ENCODE measurements at regions not wholly inside any gene's neighbourhood (a gene's known extent, or its start where the extent isn't known, plus 50 kb on each side); places are given as distances from the start of the nearest gene placed in this dataset.

DNA sequence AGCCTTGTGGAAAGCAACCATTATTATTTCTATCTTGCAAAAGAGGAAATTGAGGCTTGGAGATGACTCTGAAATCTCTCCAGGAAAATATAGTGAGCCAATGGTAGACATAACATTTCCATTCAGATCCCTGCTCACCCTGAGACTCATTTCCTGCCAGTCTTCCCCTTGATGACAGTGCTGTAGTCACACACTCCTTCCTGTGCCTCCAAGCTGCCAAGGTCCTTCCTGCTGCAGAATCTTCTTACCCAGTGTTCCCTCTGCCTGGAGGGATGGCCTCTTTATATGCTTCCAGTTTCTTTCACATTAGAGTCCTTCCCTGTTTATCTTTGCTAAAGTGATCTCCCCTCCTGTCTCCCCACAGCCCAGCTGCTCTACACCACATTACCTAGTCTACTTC is 648.1 kb downstream of the TOX3 start:
- no peak for DNase-seq (ENCODE audit: low spot score)
- TF ChIP-seq, protein P1, sequence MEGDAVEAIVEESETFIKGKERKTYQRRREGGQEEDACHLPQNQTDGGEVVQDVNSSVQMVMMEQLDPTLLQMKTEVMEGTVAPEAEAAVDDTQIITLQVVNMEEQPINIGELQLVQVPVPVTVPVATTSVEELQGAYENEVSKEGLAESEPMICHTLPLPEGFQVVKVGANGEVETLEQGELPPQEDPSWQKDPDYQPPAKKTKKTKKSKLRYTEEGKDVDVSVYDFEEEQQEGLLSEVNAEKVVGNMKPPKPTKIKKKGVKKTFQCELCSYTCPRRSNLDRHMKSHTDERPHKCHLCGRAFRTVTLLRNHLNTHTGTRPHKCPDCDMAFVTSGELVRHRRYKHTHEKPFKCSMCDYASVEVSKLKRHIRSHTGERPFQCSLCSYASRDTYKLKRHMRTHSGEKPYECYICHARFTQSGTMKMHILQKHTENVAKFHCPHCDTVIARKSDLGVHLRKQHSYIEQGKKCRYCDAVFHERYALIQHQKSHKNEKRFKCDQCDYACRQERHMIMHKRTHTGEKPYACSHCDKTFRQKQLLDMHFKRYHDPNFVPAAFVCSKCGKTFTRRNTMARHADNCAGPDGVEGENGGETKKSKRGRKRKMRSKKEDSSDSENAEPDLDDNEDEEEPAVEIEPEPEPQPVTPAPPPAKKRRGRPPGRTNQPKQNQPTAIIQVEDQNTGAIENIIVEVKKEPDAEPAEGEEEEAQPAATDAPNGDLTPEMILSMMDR (IDR thresholded peaks at IDR 0.05), result no peak
- H3K27ac Mint-ChIP-seq (ENCODE audit: unreplicated experiment), result no peak overlapping the region
- no peaks in the 10 kb centered on the region for H3K9me3 Mint-ChIP-seq (ENCODE audit: low read depth)
- H3K4me3 Mint-ChIP-seq (ENCODE audit: unreplicated experiment), result no peak overlapping the region
- H3K36me3 Mint-ChIP-seq (ENCODE audit: low read depth), result no peaks in the 10 kb centered on the region
- H3K27me3 Mint-ChIP-seq (ENCODE audit: low read depth), result peaks cover 3% of the 10 kb centered on the region
- no peaks in the 10 kb centered on the region for H3K4me1 Mint-ChIP-seq (ENCODE audit: low read depth)

GRCh38 chr16:51896013-51896412 is 650.9 kb downstream of the TOX3 start:
- TF ChIP-seq, protein P1 (IDR thresholded peaks at IDR 0.05), result no peak
- Mint-ChIP-seq H3K4me3 (ENCODE audit: unreplicated experiment) (no peak overlapping the region), H3K36me3 (ENCODE audit: low read depth) (no peaks in the 10 kb centered on the region), H3K9me3 (ENCODE audit: low read depth) (no peaks in the 10 kb centered on the region), H3K4me1 (ENCODE audit: low read depth) (no peaks in the 10 kb centered on the region), H3K27ac (ENCODE audit: unreplicated experiment) (no peak overlapping the region), H3K27me3 (ENCODE audit: low read depth) (no peaks in the 10 kb centered on the region)
- DNase-seq (ENCODE audit: low spot score), result no peak

- H3K27me3 Mint-ChIP-seq (ENCODE audit: low read depth), result no peaks in the 10 kb centered on the region
- H3K9me3 Mint-ChIP-seq (ENCODE audit: low read depth), result no peaks in the 10 kb centered on the region
- TF ChIP-seq, protein P1 (IDR thresholded peaks at IDR 0.05), result no peak
- no peak overlapping the region for H3K4me3 Mint-ChIP-seq (ENCODE audit: unreplicated experiment)
- no peak for DNase-seq (ENCODE audit: low spot score)
- no peaks in the 10 kb centered on the region for H3K36me3 Mint-ChIP-seq (ENCODE audit: low read depth)
- no peaks in the 10 kb centered on the region for H3K4me1 Mint-ChIP-seq (ENCODE audit: low read depth)
- H3K27ac Mint-ChIP-seq (ENCODE audit: unreplicated experiment), result no peak overlapping the region
These were observed 654.5 kb downstream of the TOX3 start for GRCh38 chr16:51892293-51893007.

DNA sequence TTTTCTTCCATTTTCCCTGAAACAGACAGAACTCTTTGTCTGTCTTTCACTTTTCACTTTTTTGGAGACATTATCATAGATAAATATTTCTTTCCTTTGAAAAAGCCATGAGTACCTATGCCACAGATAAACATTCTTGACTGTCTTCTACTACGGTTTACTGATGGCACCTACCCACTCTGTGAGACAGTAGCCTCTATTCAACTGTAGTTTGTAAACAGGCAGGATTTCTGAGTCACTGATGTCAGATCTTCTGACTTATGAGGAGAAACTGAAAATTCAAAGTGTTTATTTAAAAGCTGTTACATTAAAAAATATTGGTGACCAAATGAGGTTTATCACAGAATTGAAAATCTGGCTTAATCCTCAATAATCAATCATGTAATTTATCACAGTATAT is 658.4 kb downstream of the TOX3 start:
- TF ChIP-seq, protein P1 (IDR thresholded peaks at IDR 0.05), result no peak
- Mint-ChIP-seq H3K27ac (ENCODE audit: unreplicated experiment) (no peak overlapping the region), H3K36me3 (ENCODE audit: low read depth) (no peaks in the 10 kb centered on the region), H3K4me3 (ENCODE audit: unreplicated experiment) (no peak overlapping the region), H3K4me1 (ENCODE audit: low read depth) (no peaks in the 10 kb centered on the region), H3K27me3 (ENCODE audit: low read depth) (no peaks in the 10 kb centered on the region), H3K9me3 (ENCODE audit: low read depth) (no peaks in the 10 kb centered on the region)
- no peak for DNase-seq (ENCODE audit: low spot score)

- Mint-ChIP-seq H3K4me1 (ENCODE audit: low read depth) (no peaks in the 10 kb centered on the region), H3K36me3 (ENCODE audit: low read depth) (no peaks in the 10 kb centered on the region), H3K4me3 (ENCODE audit: unreplicated experiment) (no peak overlapping the region), H3K27me3 (ENCODE audit: low read depth) (no peaks in the 10 kb centered on the region), H3K27ac (ENCODE audit: unreplicated experiment) (no peak overlapping the region), H3K9me3 (ENCODE audit: low read depth) (no peaks in the 10 kb centered on the region)
- TF ChIP-seq, protein P1 (IDR thresholded peaks at IDR 0.05), result no peak
- DNase-seq (ENCODE audit: low spot score), result no peak
These were observed 658.9 kb downstream of the TOX3 start for GRCh38 chr16:51888016-51888415.

Data from chondrocyte (in vitro differentiated cells).